CD4-positive, alpha-beta T cell treated with Interleukin-2 at 100 ng/mL for 4 hours (primary cell): ENCODE measurements at regions not wholly inside any gene's neighbourhood (a gene's known extent, or its start where the extent isn't known, plus 50 kb on each side); places are given as distances from the start of the nearest gene placed in this dataset.

Experiments used
- DNase-seq: peaks from one replicate; pipeline ENCODE4 v3.0.0-alpha.2; 2020; ENCODE audit warnings: low spot score

DNA sequence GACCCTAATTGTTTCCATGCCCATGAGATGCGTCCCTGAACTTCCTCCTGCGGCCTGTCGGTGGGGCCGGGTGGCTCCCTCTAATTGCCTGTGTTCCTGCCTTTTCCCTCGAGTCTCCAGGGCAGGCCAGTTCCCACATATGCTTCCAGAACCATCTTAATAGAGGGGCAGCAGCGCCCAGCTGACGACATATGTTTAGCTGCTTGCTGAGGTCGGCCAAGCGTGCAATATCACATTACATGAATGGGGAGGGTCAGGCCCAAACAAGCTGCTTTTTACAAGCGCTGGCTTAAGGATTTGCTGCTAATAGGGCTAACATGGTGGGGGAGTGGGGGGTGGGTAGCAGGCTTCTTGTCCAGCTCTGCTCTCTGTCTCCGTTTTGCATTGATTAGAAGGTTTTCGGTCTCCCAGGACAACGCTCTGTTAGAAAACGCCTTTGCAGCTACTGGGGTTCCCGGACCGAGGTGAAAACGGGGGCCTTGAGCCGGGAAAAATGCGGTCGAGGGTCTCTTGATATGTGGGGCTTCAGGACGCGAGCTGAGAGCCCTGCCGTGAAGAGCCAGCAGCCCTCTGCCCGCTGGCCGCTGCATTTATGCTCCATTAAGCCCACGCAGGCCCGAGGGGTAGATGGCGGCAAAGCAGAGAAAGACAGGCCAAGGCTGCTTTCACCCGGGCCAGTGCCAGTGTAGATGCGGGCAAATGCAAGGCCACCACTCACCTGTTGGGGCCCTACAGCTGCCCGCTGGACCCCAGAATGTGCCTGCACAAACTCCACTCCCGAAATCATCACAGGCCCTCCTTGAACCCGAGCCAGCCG lies 308.5 kb downstream of the BMP7 start:
- DNase-seq = no peak

DNA sequence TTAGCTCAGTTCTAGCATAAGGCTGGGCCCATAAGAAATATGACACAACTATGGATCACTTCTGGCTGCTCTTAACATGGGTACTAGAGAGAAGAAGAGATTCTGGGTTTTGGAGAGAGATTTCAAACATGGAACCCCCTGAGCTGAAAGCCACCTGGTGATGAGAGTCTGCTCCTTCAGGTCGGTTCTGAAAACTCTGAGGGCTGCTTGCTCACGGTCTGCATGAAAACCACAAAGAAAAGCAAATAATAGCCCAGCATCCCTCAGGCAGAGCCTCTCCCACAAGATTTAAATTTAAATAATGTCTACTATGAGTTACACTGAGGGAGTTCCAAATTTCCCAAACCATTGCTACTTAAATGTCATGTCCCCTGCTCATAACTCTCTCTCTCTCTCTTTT lies 301.5 kb downstream of the BMP7 start:
- DNase-seq = no peak

DNA sequence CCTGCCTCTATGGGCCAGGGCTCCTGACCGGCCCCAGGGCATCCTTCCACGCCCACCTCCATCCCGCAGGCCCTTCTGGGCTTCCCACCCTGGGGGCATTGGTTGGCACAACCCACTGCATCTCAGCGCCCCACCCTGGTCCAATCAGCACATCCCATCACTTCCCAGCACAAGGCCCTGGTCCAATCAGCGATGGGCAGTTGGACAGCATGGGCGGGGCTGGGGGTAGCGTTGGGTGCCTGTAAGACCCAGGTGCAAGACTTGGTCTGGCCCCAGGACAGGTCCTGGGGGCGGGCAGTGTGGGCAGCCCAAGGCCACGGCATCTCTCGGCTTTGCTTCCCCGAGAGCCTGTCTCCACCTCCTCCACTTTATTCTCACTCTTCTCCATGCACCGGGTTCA lies 298.5 kb downstream of the BMP7 start:
- no peak for DNase-seq

DNA sequence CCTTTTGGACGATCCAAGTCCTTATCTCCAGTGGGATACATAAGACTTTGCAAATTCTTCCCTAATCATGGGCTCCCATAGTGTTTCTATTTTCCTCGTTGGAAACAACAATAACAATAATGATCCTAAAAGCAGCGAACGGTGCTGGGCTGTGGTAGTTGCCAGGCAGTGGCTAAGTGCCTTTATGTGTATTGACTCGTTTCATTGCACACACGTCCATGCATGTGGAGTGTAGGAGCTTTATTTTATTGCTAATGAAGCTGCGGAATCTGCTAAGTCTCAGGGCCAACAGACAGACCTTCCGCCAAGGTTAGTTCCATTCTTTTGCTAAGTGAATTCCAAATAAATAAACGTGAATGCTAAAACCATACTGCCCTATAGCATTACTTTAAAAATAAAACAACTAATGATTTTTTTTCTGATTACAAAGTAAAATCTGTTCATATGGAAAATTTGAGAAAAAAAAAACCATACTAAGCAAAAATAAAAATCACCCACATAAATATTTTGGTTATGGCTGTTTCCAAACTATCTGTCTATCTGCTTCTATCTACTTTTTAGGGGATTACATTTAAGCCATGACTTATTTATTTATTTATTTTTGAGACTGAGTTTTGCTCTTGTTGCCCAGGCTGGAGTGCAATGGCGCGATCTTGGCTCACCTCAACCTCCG lies 297.9 kb downstream of the BMP7 start:
- DNase-seq = no peak

DNA sequence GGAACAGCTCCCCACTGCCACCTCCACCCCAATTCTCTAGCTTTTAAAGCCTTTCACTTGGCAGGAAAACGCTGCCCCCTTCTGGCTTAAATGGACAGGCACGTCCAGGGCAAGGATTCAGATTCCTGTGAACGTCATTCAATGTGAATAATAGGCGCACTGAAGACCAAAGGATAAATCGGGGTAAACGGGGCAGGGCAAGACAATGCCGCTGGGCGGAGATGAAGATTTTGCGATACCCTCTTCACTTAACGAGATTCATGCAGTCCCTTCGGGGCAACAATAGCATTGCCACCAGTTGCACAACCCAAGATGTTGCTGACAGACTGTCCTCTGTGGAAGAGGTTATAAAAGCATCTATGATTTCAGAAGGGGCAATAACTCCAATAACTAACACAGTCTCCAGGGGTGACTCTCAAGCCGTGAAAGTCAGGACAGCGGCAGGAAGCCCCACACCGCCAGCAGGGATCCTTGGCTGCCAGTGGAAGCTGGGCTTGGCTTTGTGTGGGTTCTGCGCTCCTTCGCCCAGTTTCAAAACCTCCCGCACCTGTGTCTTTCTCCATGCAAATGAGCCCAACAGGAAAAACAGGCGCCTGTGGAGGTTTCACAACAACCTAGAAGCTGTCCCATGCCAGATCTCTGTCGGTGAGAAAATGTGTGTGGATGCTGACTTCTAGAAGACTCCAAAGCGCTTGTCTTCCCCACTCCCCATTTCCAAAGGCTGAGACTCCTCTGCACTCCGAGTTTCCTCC lies 291.8 kb downstream of the BMP7 start:
- DNase-seq = no peak

DNA sequence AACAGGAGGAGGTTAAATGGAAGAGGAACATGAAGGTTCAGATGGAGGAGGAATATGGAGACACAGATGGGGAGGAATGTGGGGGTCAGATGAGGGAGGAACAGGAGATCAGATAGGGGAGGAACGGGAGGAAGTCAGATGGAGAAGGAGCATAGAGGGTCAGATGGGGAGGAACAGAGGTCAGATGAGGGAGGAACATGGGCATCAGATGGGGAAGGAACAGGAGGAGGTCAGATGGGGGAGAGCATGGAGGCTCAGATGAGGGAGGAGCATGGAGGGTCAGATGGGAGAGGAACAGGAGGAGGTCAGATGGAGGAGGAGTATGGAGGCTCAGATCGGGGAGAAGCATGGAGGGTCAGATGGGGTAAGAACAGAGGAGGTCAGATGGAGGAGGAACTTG lies 290.6 kb downstream of the BMP7 start:
- DNase-seq = no peak

DNA sequence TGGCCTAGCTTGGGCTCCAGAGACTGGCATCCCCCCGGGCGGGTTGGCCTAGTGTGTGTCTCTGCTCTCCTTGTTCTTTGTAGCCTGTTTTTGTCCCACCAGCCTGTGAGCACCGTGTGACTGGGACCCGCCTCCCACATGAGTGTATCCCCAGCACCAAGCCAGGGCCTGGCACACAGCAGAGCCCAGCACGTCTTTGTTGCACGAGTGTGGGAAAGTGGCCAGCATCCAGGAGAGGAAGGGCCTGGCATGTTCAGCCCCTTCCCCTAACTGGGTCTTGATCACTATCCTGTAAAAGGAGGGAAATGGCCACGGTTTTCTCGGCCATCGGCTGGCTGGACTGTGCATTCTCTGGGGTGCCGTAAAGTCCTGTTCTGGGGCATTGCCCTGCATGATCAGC lies 290.1 kb downstream of the BMP7 start:
- DNase-seq = no peak

DNA sequence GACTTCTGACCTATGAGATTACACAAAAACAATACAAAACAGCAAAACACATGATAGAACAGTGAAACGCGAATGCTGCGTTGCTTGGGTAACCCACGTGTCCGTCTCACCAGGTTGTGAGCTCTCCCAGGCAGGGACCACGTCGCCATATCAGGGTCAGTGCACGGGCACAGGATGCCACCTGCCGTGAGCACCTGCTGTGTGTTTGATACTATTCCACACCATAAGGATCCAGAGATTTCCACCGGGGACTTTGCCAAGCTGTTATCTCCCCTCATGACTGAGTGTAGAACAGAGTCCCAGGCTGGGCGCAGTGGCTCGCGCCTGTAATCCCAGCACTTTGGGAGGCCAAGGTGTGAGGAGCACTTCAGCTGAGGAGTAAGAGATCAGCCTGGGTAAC lies 288.0 kb downstream of the BMP7 start:
- no peak for DNase-seq

DNA sequence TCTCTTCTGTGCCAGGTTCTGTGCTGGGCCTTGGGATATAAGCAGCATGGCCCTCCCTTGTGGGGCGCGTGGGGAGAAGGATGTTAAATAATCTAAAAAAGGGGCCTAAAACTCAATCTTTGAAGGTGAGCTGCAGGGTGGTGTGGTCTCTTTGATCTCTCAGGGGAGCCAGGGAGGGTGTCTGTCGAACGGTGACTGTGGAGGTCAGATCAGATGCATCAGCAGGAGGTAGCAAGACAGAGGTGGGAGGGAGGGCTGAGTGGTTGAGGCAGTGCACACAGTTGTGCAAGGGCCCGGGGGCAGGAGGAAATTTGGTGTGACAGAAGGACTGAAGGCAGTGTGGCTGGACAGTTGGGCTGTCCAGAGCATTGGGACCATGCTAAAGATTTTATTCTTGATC lies 287.3 kb downstream of the BMP7 start:
- DNase-seq = no peak

DNA sequence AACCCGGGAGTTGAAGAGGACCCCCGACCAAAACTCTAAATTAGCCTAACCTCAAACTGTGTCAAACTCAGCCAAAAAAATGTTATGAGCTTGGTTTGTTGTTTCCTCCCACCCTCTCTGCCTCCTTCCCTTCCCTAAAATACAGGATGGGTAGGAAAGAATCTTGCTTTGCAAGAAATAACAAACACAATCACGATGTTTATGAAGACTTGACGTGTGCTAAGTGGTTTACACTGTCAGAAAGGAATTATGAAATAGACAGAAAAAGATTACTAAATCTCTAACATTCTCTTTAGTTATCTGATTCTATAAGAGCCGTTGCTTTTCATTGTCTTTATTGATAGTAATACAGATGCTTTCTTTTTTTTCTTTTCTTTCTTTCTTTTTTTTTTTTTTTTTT lies 285.1 kb downstream of the BMP7 start:
- DNase-seq = no peak

DNA sequence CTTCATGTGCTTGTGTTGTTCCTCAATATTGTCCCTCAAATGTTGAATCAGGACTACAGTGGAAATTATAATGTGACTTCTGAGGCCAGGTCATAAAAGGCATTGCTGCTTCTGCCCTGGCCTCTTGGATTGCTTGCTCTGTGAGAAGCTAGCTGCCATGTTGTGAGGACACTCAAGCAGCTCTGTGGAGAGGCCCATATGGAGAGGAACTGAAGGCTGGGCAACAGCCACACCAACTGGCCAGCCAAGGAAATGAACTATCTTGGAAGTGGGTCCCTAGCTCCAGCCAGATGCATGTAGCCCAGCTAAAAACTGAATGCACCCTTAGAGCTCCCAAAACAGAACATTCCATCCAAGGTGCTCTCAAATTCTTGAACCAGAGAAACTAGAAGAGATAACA lies 282.6 kb downstream of the BMP7 start:
- no peak for DNase-seq

DNA sequence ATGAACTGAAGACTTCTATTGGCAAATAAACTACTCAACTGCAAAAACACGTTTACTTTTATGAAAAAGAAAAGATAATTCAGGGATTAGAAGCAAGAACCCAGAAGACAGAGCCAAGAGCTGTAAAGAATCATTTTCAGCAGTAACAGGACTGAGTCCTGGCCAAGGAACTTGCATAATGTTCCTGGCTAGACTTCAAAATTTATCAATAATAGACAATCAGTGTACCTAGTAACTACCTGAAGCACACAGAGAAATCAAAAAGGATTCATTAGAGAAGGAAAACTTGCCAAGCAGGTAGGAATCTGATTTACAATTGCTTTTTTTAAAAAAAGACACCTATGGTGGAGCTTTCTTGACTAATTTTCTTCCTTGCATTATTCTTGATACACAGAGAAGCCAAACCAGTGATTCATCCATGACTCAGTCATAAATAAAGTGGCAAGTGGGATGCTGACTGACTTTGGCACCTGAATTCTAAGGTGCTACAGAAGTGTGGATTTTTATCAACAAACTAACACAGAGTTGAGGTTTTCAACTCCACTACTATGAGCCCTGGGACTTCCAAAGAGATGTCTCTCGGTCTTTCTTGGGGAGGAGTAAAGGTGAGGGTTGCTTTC lies 281.3 kb downstream of the BMP7 start:
- no peak for DNase-seq

DNA sequence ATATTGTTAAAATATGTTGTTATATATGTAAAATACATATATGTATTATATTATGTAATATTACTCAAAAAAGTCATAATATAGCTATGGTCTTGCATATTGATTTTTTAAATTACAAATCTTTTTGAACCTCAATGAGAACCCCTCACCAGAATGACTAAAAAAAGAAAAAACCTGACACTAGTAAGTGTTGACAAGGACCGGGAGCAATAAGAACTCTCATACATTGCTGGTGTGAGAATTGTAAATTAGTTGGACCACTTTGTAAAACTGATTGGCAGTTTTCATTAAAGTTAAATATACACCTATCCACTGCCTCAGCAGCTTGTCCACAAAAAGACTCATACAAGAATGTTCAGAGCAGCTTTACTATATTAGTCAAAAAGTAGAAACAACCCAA lies 280.0 kb downstream of the BMP7 start:
- DNase-seq = no peak

DNA sequence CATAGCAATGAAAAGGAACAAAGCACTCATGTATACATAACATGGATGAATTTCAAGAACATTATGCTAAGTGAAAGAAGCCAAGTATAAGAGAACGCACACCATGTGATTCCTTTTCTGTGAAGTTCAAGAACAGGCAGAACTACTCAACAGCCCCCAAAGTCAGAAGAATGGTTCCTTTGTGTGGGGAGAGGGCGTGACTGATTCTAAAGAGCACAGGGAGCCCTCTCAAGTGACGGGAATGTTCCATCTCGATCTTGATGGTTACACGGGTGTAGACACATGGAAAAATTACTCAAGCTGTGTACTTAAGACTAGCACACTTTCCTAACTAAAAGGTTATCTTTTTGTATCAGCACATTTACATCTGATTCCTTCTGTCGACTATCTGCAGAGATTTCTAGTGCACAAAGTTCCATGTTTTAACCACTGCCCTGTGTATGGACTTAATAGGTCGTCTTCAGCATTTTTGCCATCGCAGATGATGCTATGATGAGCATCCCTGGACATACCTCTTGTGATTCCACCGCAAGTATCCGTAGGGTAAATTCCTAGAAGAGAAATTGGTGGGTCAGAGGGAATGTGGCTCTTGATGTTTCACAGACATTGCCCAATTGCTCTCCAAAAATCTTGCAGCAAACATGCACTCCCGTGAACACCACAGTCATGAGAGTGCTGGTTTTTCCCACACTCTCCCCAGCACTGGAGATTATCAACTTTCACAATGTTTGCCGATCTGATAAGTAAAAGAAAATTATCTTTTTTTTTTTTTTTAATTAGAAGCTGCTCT lies 279.3 kb downstream of the BMP7 start:
- no peak for DNase-seq

DNA sequence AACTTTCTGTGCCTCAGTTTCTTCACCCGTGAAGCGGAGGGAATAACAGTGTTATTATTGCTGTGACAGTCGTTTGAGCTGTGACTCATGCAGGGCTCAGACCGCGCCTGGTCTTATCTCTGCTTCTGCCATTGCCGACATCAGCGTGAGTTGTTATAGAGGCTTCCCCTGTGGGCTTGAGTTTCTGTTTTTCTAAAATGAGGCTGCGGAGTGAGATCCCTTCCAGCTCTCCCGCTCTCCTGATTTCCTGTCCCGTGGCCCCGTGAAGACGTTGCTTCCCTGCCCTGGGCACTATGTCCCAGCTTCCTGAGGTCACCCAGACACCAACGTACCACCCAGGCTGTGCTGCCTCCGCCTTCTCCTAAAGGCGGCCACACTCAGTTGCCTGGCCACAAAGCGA lies 278.5 kb downstream of the BMP7 start:
- DNase-seq = no peak

DNA sequence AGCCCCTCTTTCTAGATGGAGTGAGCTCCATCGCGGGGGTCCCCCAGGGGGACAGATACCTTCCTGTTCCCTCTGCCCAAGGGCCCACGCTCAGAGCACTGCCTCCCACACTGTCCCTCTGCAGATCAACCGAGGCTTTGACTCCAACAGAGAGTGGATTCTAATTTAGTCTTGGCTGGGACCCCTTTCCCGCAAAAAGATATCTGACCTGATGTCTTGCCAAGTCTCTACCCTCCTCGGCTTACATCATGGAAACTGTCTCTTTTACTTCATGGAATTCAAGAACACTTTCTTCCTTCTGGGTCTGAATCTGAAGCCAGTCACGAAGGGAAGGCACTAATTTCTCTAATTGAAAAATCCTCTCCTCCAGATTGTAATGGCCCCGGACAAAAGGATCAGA lies 278.0 kb downstream of the BMP7 start:
- DNase-seq = no peak

DNA sequence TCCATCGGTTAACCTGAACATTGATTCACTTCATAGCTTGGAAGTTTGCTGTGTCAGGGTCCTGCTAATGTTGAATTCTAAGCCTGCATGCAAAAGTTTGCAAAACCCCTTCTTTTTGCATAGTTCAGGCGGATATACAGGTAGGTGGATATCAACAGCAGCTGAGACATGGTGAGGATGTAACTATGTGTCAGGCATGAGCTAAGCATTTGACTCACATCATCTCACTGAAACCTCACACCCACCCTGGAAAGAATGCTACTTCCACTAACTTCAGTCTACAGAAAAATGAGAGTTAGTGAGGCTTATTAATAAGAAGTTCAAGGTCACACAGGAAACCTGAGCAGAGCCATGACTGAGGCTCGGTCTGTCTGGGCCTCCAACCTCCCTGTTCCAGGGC lies 276.9 kb downstream of the BMP7 start:
- DNase-seq = no peak

DNA sequence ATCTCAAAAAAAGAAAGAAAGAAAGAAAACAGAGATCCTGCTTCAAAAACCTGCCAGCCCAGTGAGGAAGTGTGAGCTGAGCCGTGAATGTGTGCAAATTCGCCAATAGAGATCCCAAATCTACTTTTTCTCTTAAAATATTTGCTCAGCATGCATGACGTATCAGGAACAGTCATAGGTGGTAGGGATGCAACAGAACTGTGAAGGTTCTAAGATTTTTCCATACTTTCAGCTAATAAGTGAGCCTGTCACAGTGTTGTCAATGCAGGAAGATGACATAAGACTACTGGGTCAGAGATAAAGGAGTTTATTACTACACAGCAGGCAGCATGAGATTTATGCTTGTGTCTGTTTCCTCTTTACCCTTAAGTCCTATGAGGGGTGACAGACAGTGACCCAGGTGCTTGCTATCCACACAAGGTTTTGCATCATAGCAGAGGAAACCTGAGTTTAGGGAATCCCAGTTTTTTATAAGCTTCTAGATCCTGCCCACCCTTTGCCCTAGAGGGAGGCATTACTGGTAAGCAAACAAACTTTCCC lies 273.4 kb downstream of the BMP7 start:
- no peak for DNase-seq

DNA sequence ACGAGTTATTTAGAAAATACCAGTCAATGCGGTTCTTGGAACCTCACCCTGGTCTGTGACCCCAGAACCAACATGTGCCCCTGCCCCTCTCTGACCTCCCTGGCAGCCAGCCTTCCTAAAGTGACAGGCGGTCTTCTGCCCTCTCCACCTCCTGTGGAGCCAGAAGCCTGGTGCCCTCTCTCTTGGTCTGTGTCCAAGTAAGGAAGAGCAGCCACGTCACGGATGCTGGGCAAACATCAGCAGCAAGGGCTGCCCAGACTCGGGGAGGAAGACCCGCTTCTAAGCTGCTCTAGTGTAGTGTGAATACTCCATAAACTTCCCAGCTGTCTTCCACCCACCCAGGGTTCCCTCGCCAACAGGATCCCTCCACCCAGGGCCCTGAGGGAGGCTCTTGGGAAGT lies 272.4 kb downstream of the BMP7 start:
- no peak for DNase-seq

DNA sequence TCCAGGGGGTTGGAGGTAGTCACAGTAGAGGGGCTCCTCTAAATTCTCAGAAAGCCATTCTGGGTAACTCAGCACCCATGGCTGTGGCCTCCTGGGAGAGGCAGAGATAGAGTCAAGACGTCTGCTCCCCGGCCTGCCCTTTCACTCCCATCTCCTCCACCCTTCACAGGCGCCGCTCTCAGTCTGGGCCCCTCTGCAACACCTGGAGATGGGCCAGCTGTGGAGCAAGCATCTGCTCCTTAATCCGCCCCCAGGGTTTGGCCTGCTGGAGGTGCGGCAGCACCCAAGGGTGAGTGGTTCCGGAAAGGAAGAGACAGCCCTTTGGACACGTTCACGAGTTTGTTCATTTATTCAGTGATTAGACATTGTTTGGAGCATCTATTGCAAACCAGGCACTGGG lies 271.3 kb downstream of the BMP7 start:
- DNase-seq = no peak

DNA sequence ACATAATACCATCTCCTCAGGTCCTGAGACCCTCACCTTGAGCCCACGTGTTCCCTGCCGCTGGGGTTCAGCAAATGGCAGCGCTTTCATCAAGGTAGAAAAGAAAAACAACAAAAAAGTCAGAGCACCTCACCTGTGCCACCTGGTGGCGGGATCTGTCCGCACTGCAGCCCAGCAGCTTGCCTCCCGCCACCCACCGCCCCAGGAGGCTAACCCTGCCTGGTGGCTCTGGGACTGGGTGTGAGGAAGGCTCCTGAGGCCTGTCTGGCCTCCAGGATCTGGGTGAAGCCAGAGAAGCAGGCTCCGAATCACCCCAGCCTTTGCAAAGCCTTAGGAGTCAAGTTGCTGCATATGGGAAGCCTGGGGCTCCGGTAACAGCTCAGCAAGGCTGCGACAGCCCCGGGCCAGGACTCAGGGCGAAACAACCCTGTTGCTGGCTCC lies 270.8 kb downstream of the BMP7 start:
- no peak for DNase-seq

DNA sequence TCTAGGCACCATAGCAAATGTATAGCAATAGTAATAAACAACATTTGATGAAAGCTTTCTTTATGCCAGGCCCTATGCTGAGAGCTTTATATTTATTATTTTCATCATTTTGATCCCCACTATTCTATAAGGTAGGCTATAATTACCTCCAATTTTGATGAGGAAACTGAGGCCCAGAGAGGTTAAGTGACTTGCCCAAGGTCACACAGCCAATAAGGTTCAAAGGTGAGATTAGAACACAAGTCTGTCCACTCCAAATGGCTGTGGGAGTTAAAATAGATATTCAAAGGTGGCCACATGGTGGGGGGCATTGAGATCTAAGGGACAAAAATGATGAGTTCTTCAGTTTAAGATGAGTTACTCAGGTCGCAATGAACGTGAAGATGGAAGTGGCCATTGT lies 269.9 kb downstream of the BMP7 start:
- no peak for DNase-seq
